Memory B cell (primary cell): ENCODE measurements at regions not wholly inside any gene's neighbourhood (a gene's known extent, or its start where the extent isn't known, plus 50 kb on each side); places are given as distances from the start of the nearest gene placed in this dataset.

ENCODE experiments used
- ATAC-seq: fragments of 150-1000 bp; cut with Tn5 transposase; 2 replicates; pipeline ENCODE4 v1.10.0; 2021; ENCODE audit warnings: low read depth, mild to moderate bottlenecking, moderate library complexity
- DNase-seq, 2 donors: peaks; one replicate each; pipeline ENCODE4 v3.0.0; 2022; ENCODE audit warnings: low spot score in 2 of 2
- H3K27ac Mint-ChIP-seq: one replicate; pipeline ENCODE4 v1.8.0; 2022; ENCODE audit warnings: mild to moderate bottlenecking, moderate library complexity, mixed read lengths
- H3K27me3 Mint-ChIP-seq: one replicate; pipeline ENCODE4 v1.8.0; 2022; ENCODE audit warnings: mixed read lengths
- H3K36me3 Mint-ChIP-seq: one replicate; pipeline ENCODE4 v1.8.0; 2022; ENCODE audit warnings: mild to moderate bottlenecking, mixed read lengths
- H3K4me1 Mint-ChIP-seq: one replicate; pipeline ENCODE4 v1.8.0; 2022; ENCODE audit warnings: mixed read lengths
- H3K4me3 Mint-ChIP-seq: one replicate; pipeline ENCODE4 v1.8.0; 2022; ENCODE audit warnings: mild to moderate bottlenecking, moderate library complexity, mixed read lengths
- H3K9me3 Mint-ChIP-seq: one replicate; pipeline ENCODE4 v1.8.0; 2022; ENCODE audit warnings: mixed read lengths

GRCh38 chr21:14736162-14736561 lies 190.0 kb upstream of the SAMSN1 start:
- H3K4me3 Mint-ChIP-seq = no peak overlapping the region
- no peak for DNase-seq
- no peaks in the 10 kb centered on the region for H3K36me3 Mint-ChIP-seq
- H3K4me1 Mint-ChIP-seq = peaks cover 19% of the 10 kb centered on the region
- no peaks in the 10 kb centered on the region for H3K27me3 Mint-ChIP-seq
- no peaks in the 10 kb centered on the region for H3K9me3 Mint-ChIP-seq
- peak; percentile 19 for ATAC-seq
- H3K27ac Mint-ChIP-seq = no peak overlapping the region

GRCh38 chr21:14734833-14735232 lies 188.7 kb upstream of the SAMSN1 start:
- H3K27me3 Mint-ChIP-seq = no peaks in the 10 kb centered on the region
- H3K4me3 Mint-ChIP-seq = no peak overlapping the region
- DNase-seq (no peak), ATAC-seq (no peak)
- H3K9me3 Mint-ChIP-seq = no peaks in the 10 kb centered on the region
- H3K36me3 Mint-ChIP-seq = no peaks in the 10 kb centered on the region
- H3K4me1 Mint-ChIP-seq = peaks cover 19% of the 10 kb centered on the region
- H3K27ac Mint-ChIP-seq = peak overlapping the region; percentile 41

GRCh38 chr21:14734191-14734590 lies 188.1 kb upstream of the SAMSN1 start:
- Mint-ChIP-seq H3K4me1 (peaks cover 19% of the 10 kb centered on the region), H3K36me3 (no peaks in the 10 kb centered on the region), H3K9me3 (no peaks in the 10 kb centered on the region), H3K27ac (no peak overlapping the region), H3K27me3 (no peaks in the 10 kb centered on the region), H3K4me3 (no peak overlapping the region)
- ATAC-seq (peak; percentile 80), DNase-seq (no peak)

GRCh38 chr21:14725219-14725618 lies 179.1 kb upstream of the SAMSN1 start:
- ATAC-seq (no peak), DNase-seq (no peak)
- H3K4me3 Mint-ChIP-seq = no peak overlapping the region
- H3K4me1 Mint-ChIP-seq = peaks cover 3% of the 10 kb centered on the region
- H3K27me3 Mint-ChIP-seq = no peaks in the 10 kb centered on the region
- no peaks in the 10 kb centered on the region for H3K36me3 Mint-ChIP-seq
- no peak overlapping the region for H3K27ac Mint-ChIP-seq
- no peaks in the 10 kb centered on the region for H3K9me3 Mint-ChIP-seq

GRCh38 chr21:14722841-14723483 lies 176.8 kb upstream of the SAMSN1 start:
- no peaks in the 10 kb centered on the region for H3K36me3 Mint-ChIP-seq
- ATAC-seq = no peak
- H3K4me1 Mint-ChIP-seq = peaks cover 3% of the 10 kb centered on the region
- H3K4me3 Mint-ChIP-seq = no peak overlapping the region
- no peak for DNase-seq
- H3K27me3 Mint-ChIP-seq = no peaks in the 10 kb centered on the region
- no peak overlapping the region for H3K27ac Mint-ChIP-seq
- no peaks in the 10 kb centered on the region for H3K9me3 Mint-ChIP-seq

GRCh38 chr21:14720237-14720636 lies 174.1 kb upstream of the SAMSN1 start:
- ATAC-seq (no peak), DNase-seq (no peak)
- Mint-ChIP-seq H3K4me3 (no peak overlapping the region), H3K36me3 (no peaks in the 10 kb centered on the region), H3K4me1 (no peaks in the 10 kb centered on the region), H3K9me3 (peaks cover 2% of the 10 kb centered on the region), H3K27ac (no peak overlapping the region), H3K27me3 (no peaks in the 10 kb centered on the region)

GRCh38 chr21:14718951-14719350 lies 172.8 kb upstream of the SAMSN1 start:
- Mint-ChIP-seq H3K4me1 (no peaks in the 10 kb centered on the region), H3K27me3 (no peaks in the 10 kb centered on the region), H3K9me3 (peaks cover 2% of the 10 kb centered on the region), H3K4me3 (no peak overlapping the region), H3K27ac (no peak overlapping the region), H3K36me3 (no peaks in the 10 kb centered on the region)
- no peak for DNase-seq
- ATAC-seq = no peak

GRCh38 chr21:14716761-14717396 lies 170.8 kb upstream of the SAMSN1 start:
- Mint-ChIP-seq H3K36me3 (no peaks in the 10 kb centered on the region), H3K27me3 (no peaks in the 10 kb centered on the region), H3K9me3 (peaks cover 7% of the 10 kb centered on the region), H3K4me3 (no peak overlapping the region), H3K4me1 (no peaks in the 10 kb centered on the region), H3K27ac (no peak overlapping the region)
- no peak for DNase-seq
- no peak for ATAC-seq

- no peaks in the 10 kb centered on the region for H3K27me3 Mint-ChIP-seq
- DNase-seq = no peak
- no peaks in the 10 kb centered on the region for H3K36me3 Mint-ChIP-seq
- no peak overlapping the region for H3K4me3 Mint-ChIP-seq
- no peak overlapping the region for H3K27ac Mint-ChIP-seq
- H3K4me1 Mint-ChIP-seq = no peaks in the 10 kb centered on the region
- no peak for ATAC-seq
- peaks cover 8% of the 10 kb centered on the region for H3K9me3 Mint-ChIP-seq
Measured at GRCh38 chr21:14713109-14713508, 167.0 kb upstream of the SAMSN1 start.

GRCh38 chr21:14712121-14712715 lies 166.1 kb upstream of the SAMSN1 start:
- ATAC-seq = no peak
- Mint-ChIP-seq H3K27ac (no peak overlapping the region), H3K36me3 (no peaks in the 10 kb centered on the region)

GRCh38 chr21:14711287-14711686 lies 165.2 kb upstream of the SAMSN1 start:
- no peaks in the 10 kb centered on the region for H3K36me3 Mint-ChIP-seq
- ATAC-seq (no peak), DNase-seq (no peak)
- no peaks in the 10 kb centered on the region for H3K4me1 Mint-ChIP-seq
- peaks cover 9% of the 10 kb centered on the region for H3K9me3 Mint-ChIP-seq
- no peak overlapping the region for H3K4me3 Mint-ChIP-seq
- H3K27me3 Mint-ChIP-seq = no peaks in the 10 kb centered on the region
- no peak overlapping the region for H3K27ac Mint-ChIP-seq

More at GRCh38 chr21:14712121-14712715, 166.1 kb upstream of the SAMSN1 start:
- no peak for DNase-seq
- no peak overlapping the region for H3K4me3 Mint-ChIP-seq
- peaks cover 11% of the 10 kb centered on the region for H3K9me3 Mint-ChIP-seq
- H3K27me3 Mint-ChIP-seq = no peaks in the 10 kb centered on the region
- H3K4me1 Mint-ChIP-seq = no peaks in the 10 kb centered on the region

GRCh38 chr21:14707511-14708020 lies 161.5 kb upstream of the SAMSN1 start:
- no peak for ATAC-seq
- Mint-ChIP-seq H3K9me3 (peaks cover 6% of the 10 kb centered on the region), H3K36me3 (no peaks in the 10 kb centered on the region), H3K27ac (no peak overlapping the region), H3K4me1 (no peaks in the 10 kb centered on the region), H3K4me3 (no peak overlapping the region), H3K27me3 (no peaks in the 10 kb centered on the region)
- no peak for DNase-seq

GRCh38 chr21:14706712-14707510 lies 160.8 kb upstream of the SAMSN1 start:
- H3K4me1 Mint-ChIP-seq = no peaks in the 10 kb centered on the region
- ATAC-seq (no peak), DNase-seq (no peak)
- H3K36me3 Mint-ChIP-seq = no peaks in the 10 kb centered on the region
- no peak overlapping the region for H3K4me3 Mint-ChIP-seq
- H3K9me3 Mint-ChIP-seq = peaks cover 4% of the 10 kb centered on the region
- no peak overlapping the region for H3K27ac Mint-ChIP-seq
- no peaks in the 10 kb centered on the region for H3K27me3 Mint-ChIP-seq
